ENCODE measurements at regions not wholly inside any gene's neighbourhood (a gene's known extent, or its start where the extent isn't known, plus 50 kb on each side); places are given as distances from the start of the nearest gene placed in this dataset.

DNA sequence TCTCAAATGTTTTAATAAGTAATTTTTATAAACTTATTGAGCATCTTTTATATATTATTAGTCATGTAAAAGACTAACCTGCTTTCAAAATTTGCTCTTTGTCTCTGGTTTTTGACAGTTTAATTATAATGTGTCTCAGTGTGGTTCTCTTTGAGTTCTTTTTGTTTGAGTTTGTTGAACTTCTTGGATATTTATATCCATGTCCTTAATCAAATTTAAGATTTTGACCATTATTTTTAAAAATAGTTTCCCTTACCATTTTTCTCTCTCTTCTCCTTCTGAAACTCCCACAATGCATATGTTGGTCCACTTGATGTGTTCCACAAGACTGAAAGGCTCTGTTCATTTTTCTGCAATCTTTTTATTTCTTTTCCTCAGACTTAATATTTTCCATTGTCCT, 366.1 kb upstream of the GOLIM4 start:
- TF ChIP-seq, protein P1, sequence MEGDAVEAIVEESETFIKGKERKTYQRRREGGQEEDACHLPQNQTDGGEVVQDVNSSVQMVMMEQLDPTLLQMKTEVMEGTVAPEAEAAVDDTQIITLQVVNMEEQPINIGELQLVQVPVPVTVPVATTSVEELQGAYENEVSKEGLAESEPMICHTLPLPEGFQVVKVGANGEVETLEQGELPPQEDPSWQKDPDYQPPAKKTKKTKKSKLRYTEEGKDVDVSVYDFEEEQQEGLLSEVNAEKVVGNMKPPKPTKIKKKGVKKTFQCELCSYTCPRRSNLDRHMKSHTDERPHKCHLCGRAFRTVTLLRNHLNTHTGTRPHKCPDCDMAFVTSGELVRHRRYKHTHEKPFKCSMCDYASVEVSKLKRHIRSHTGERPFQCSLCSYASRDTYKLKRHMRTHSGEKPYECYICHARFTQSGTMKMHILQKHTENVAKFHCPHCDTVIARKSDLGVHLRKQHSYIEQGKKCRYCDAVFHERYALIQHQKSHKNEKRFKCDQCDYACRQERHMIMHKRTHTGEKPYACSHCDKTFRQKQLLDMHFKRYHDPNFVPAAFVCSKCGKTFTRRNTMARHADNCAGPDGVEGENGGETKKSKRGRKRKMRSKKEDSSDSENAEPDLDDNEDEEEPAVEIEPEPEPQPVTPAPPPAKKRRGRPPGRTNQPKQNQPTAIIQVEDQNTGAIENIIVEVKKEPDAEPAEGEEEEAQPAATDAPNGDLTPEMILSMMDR (conservative IDR thresholded peaks at IDR 0.05) = no peak
- no peak overlapping the region for H3K27ac ChIP-seq

DNA sequence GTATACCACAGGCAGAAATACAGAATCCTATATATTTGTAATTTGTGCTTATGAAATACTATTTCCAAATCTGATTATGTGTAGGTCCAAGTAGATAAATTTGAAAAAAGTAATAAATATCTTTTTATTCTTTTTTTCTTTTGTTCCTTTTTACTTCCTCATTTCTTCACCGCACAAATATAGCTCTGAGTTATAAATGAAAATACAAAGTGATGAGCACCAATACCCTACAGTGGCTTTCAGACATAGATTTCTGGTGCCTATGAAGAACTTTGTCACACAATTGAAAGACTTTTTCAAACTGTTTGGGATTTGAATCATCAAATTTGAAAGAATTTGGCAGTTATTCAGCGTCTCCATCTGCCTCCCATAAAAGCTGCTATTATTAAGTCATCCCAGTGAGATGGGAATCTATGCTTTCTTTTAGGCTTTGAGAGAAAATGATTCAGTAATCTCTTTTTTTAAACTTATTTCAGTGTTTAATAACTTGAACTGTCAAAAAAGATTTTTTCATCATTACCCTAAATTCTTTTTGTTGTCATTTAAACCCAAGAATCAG, 363.6 kb upstream of the GOLIM4 start:
- TF ChIP-seq, protein P1 (conservative IDR thresholded peaks at IDR 0.05) = no peak
- H3K27ac ChIP-seq = no peak overlapping the region

DNA sequence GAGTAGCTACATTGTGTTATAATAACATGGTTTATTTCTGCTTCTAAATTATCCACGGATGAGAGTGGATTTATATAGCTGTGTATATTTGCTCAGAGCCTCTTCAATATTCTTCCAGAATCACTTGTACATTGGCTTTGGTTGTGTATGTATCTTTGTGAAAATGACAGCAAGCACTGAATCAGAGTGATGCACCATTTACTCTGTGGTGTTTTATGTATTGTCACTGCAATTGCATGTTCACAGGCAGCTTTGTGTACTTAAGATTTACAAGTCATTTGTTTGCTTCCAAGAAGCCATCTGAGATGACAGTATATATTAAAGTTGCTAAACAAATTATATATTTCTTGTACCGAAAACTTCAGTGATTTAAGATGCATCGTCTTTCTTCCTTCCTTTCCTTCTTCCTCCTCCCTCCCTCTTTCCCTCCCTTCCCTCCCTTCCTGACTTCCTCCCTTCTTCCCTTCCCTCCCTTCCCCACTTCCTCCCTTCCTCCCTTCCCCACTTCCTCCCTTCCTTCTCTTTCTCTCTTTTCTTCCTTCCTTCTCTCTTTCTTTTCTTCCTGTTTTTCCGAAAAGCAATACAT, 362.3 kb upstream of the GOLIM4 start:
- H3K27ac ChIP-seq = no peak overlapping the region
- TF ChIP-seq, protein P1 (conservative IDR thresholded peaks at IDR 0.05) = no peak

DNA sequence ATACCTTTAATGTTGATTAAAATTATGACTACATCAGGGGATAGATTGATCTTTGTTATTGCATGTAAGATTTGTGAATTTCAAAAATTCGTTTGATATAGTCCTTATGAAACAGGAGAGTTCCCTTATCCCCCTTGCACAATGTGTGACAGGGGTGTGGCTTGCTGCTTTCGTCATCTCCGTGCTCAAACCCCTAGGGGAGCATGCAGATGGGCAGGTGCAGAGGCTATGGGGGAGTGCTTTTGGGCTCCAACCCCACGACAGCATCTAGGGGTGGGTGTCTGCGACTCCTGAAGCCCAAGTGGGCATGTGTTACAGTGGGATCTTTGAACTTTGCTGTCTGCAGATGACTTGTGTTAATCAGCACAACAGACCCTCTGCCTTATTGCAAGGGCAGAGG, 360.1 kb upstream of the GOLIM4 start:
- H3K27ac ChIP-seq = no peak overlapping the region
- TF ChIP-seq, protein P1 (conservative IDR thresholded peaks at IDR 0.05) = no peak

DNA sequence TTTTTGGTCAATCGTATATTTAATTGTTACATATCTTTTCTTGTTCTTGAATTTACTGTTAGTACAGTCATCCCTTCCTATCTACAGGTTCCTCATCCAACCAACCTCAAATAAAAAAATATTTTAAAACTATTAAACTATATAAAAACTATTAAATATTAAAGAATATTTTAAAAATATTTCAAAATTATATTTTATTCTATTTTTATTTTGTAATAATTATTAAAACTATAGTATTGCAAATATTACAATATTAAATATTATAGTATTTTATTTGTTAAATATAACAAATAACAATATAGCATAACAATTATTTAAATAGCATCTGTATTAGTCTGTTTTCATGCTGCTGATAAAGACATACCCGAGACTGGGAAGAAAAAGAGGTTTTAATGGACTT, 357.9 kb upstream of the GOLIM4 start:
- TF ChIP-seq, protein P1 (conservative IDR thresholded peaks at IDR 0.05) = no peak
- H3K27ac ChIP-seq = no peak overlapping the region

DNA sequence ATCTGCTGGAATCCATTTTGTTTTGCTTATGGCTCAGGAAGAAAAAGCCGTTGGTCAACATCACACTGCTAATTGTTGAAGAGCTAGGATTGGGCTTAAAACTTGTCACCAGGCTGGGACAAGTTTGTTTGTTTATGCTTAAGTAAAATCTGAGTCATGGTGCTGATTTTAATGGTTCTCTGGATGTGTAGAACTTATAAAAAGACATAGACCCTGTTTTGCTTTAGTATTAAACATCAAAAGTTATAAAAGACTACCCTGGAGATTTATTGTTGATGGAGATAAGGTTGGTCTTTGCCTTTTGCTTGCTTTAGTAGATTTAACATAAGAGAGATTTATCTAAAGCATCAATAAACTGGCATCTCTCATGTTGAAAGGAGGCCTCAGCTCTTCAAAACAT, 348.2 kb upstream of the GOLIM4 start:
- TF ChIP-seq, protein P1 (conservative IDR thresholded peaks at IDR 0.05) = no peak
- no peak overlapping the region for H3K27ac ChIP-seq

DNA sequence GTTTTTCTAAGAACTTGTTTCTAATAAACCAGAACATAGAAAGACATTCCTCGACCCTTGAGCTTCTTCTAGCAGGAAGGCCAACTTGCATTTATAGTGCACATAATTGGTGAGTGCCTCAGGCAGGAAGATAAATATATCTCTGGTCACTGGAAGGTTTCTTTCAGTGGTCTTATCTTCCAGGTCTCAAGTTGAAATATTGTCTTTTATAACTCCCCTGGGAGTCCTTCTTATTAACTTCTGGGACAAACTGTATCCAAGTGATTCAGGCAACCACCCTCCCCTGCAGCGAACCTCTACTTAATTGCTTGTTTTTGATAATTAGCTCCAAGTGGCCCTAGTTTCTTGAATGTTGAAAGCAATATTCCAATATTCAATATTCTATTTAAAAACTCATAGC, 346.8 kb upstream of the GOLIM4 start:
- TF ChIP-seq, protein P1 (conservative IDR thresholded peaks at IDR 0.05) = no peak
- H3K27ac ChIP-seq = no peak overlapping the region
